Pancreas (tissue), 10 donors: ENCODE measurements at regions not wholly inside any gene's neighbourhood (a gene's known extent, or its start where the extent isn't known, plus 50 kb on each side); places are given as distances from the start of the nearest gene placed in this dataset.

Source experiments
- ATAC-seq, 4 donors: fragments of 200-7000 bp; cut with Tn5 transposase; one replicate each; pipeline versions ENCODE4 v1.8.0 to v1.9.1; 2020; ENCODE audit warnings: mild to moderate bottlenecking in 4 of 4, moderate library complexity in 4 of 4
- DNase-seq, 6 donors: peaks; one replicate each; pipeline ENCODE4 v3.0.0-alpha.2; 2020
- FAIRE-seq: peaks from 2 replicates; lab custom pipeline; 2012; peaks lifted over from hg19 to GRCh38; lab: Jason Lieb, UNC
- H3K27ac ChIP-seq, 4 donors: fragments of 200-600 bp; sonication (generic); 1 replicate in 3 of 4; 2 replicates in 1 of 4; pipeline versions ENCODE4 v1.5.0 to v1.8.0; 2020
- H3K27me3 ChIP-seq, 4 donors: fragments of 200-600 bp; one replicate each; pipeline ENCODE4 v1.8.0; 2021
- H3K36me3 ChIP-seq, 3 donors: fragments of 200-600 bp; sonication (generic) in 1 of 3; one replicate each; pipeline versions ENCODE4 v1.5.0 to v1.8.0; 2020 to 2021
- H3K4me1 ChIP-seq, 3 donors: fragments of 200-600 bp; one replicate each; pipeline ENCODE4 v1.8.0; 2021
- H3K4me3 ChIP-seq, 4 donors: fragments of 200-600 bp; sonication (generic) in 2 of 4; one replicate each; pipeline versions ENCODE4 v1.5.0 to v1.8.0; 2020 to 2021
- H3K9me3 ChIP-seq, 4 donors: fragments of 200-600 bp; one replicate each; pipeline ENCODE4 v1.8.0; 2021
- CTCF ChIP-seq, 4 donors: fragments of 200-600 bp; sonication (generic) in 3 of 4; IDR thresholded peaks; one replicate each; pipeline versions ENCODE4 v1.5.0 to v1.8.0; 2021; ENCODE audit warnings: antibody characterized with exemption in 4 of 4
- WGBS, 2 donors: extraction: QIAGEN DNeasy Blood & Tissue Kit; methylation state at CpG; one replicate each; pipeline ENCODE4 v1.1.7; 2013; 5-methylcytosine and 5-hydroxymethylcytosine counted together
- intact Hi-C, 3 donors: fragments of 100-400 bp; cut with DNase I; formaldehyde crosslinking; loops; one replicate each; pipeline versions ENCODE4 v1.11.1 to v1.14.2; 2022
- donor health status: healthy with polysubstance abuse.
- donor health status: DM: no; HTN: no; CAD: no; lungs with moderate emphysema.
- donor health status: DM: no; HTN: no; CAD: no.
- donor health status: control.
- donor health status: control.
- donor health status: Bipolar disorder and iron deficiency.
- donor health status: DM: yes; HTN: yes; CAD: no.
- donor health status: DM: no; HTN: no; CAD: no.
- donor health status: DM: no; HTN: no; CAD: no.
- donor health status: DM: yes; HTN: yes; CAD: no.

- WGBS, 2 donors, result 39 to 46% methylated on average over 5 of the region's 5 CpGs
- Histone ChIP-seq H3K9me3 (no peaks in the 10 kb centered on the region), H3K36me3 (no peaks in the 10 kb centered on the region), H3K27ac (no peak overlapping the region), H3K4me3 (no peak overlapping the region), H3K27me3 (peaks cover 0 to 9% (median 0%) of the 10 kb centered on the region in 4 donors), H3K4me1 (no peaks in the 10 kb centered on the region)
- FAIRE-seq (no peak), ATAC-seq (no peak), DNase-seq (no peak)
- intact Hi-C loops, result no loop called here
- no peak for TF ChIP-seq CTCF (IDR thresholded peaks at IDR 0.05)
Observed at GRCh38 chr20:39225536-39225935, 263.4 kb downstream of the DHX35 start.

GRCh38 chr20:39222101-39222500, 260.0 kb downstream of the DHX35 start:
- no peak overlapping the region for H3K27ac ChIP-seq
- FAIRE-seq, result no peak
- no peaks in the 10 kb centered on the region for H3K4me1 ChIP-seq
- WGBS, 2 donors, result 7 to 15% methylated on average over 1 of the region's 1 CpG
- TF ChIP-seq CTCF (IDR thresholded peaks at IDR 0.05), result no peak
- H3K4me3 ChIP-seq, result no peak overlapping the region
- no peak for ATAC-seq
- no peaks in the 10 kb centered on the region for H3K36me3 ChIP-seq
- intact Hi-C loops, result no loop called here
- no peaks in the 10 kb centered on the region for H3K9me3 ChIP-seq
- no peak for DNase-seq
- H3K27me3 ChIP-seq, result peaks cover 0 to 9% (median 2%) of the 10 kb centered on the region in 4 donors

GRCh38 chr20:39216195-39216594, 254.1 kb downstream of the DHX35 start:
- Histone ChIP-seq H3K27ac (no peak overlapping the region), H3K4me1 (no peaks in the 10 kb centered on the region), H3K9me3 (no peaks in the 10 kb centered on the region), H3K4me3 (no peak overlapping the region), H3K36me3 (no peaks in the 10 kb centered on the region), H3K27me3 (peaks cover 0 to 7% (median 2%) of the 10 kb centered on the region in 4 donors)
- FAIRE-seq, result no peak
- intact Hi-C loops, result no loop called here
- no peak for ATAC-seq
- no peak for TF ChIP-seq CTCF (IDR thresholded peaks at IDR 0.05)
- 66 to 72% methylated on average over 3 of the region's 3 CpGs for WGBS, 2 donors
- no peak for DNase-seq

DNA sequence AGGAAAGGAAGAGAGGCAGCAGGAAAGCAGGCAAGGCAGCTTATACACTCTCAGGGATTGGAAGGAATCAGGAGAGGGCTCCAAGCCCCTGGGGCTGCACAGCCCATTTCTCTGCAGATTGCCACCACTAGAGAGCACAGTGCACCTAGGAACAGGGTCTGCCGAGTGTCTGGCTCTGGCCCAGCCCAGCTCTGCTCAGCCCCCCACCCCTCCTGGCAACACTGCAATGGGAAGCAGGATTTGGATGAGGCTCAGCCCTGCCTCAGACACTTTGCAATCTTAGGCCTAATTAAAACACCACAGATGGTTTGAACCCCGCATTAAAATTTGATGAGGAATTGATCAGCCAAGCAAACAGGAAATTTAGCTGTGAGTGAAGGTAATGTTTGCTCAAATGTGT, 252.7 kb downstream of the DHX35 start:
- WGBS, 2 donors, result 23 to 24% methylated on average over 2 of the region's 2 CpGs
- H3K27me3 ChIP-seq, result peaks cover 0 to 5% (median 2%) of the 10 kb centered on the region in 4 donors
- H3K4me1 ChIP-seq, result no peaks in the 10 kb centered on the region
- no peak overlapping the region for H3K4me3 ChIP-seq
- no peak for ATAC-seq
- H3K9me3 ChIP-seq, result no peaks in the 10 kb centered on the region
- H3K36me3 ChIP-seq, result no peaks in the 10 kb centered on the region
- intact Hi-C loops, result no loop called here
- no peak overlapping the region for H3K27ac ChIP-seq
- TF ChIP-seq CTCF (IDR thresholded peaks at IDR 0.05), result no peak
- DNase-seq, result no peak
- no peak for FAIRE-seq

DNA sequence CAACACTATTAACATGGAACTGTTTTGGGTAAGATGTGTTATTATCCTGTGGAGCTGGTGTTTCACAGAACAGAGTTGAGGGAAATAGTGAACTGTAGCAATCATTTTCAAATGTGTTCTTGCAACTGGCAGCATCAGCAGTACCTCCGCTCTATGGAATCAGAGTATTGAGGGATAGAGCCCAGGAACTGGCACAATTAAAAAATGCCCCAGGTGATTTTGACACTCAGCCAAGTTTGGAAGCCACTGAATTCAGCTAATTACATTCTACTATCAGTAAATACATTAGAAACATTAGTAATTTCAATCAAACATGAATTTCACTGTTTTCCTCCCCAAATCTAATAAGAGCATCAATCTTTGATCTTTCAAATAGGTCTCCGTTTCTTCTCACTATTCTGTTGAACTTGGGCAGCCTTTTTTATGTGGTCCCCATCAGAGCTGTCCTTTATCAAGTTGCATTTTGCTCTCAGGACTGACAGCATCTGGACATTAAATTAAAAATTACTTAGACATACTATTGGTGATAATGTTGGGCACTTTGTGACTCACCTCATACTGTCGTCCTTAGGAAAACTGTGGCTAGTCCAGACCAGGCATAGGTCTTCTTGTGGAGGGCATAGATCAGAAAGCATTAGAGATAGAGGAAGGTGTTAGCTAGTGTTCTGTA, 251.5 kb downstream of the DHX35 start:
- peaks cover 0 to 5% (median 2%) of the 10 kb centered on the region in 4 donors for H3K27me3 ChIP-seq
- ATAC-seq, result no peak
- intact Hi-C loops, result no loop called here
- H3K36me3 ChIP-seq, result no peaks in the 10 kb centered on the region
- no peaks in the 10 kb centered on the region for H3K4me1 ChIP-seq
- 61 to 69% methylated on average over 3 of the region's 3 CpGs for WGBS, 2 donors
- FAIRE-seq, result no peak
- DNase-seq, result no peak
- no peak overlapping the region for H3K4me3 ChIP-seq
- H3K27ac ChIP-seq, result no peak overlapping the region
- no peak for TF ChIP-seq CTCF (IDR thresholded peaks at IDR 0.05)
- H3K9me3 ChIP-seq, result no peaks in the 10 kb centered on the region
